ENCODE measurements at regions not wholly inside any gene's neighbourhood (a gene's known extent, or its start where the extent isn't known, plus 50 kb on each side); places are given as distances from the start of the nearest gene placed in this dataset.

DNA sequence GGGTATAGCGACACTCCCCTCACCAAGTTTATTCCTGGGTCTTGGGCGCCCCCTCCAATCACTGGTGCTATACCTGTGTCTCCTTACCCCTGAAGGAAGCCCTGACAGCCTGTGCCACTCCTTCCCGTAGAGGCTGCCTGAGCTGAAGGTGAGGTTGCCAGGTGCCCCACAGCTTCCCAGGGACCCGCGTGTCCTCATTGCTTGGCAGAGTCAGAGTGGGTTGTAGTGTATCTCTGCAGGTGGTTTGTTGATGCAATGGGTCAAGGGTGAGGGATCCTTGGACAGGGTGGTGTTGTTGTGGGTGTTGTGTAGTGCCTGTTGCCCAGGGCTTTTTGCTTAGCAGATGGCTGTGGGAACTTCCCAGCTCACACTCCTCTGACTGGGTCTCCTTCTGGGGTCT, 438.7 kb upstream of the FSIP2 start:
- no peaks in the 10 kb centered on the region for H3K36me3 ChIP-seq (ENCODE audit: control insufficient read depth in 2 of 4, insufficient read depth in 4 of 4, low read length in 3 of 4)
- no peak overlapping the region for H2BK12ac ChIP-seq (ENCODE audit: low read depth, low read length)
- H2AK5ac ChIP-seq (ENCODE audit: low read depth, low read length) = no peak overlapping the region
- H4K91ac ChIP-seq (replicated peaks; ENCODE audit: insufficient read length, low read length) = no peak overlapping the region
- no peak overlapping the region for H3K9ac ChIP-seq (replicated peaks in 1 of 4; ENCODE audit: extremely low read depth in 1 of 4, low read depth in 3 of 4, low read length in 3 of 4)
- H3K23ac ChIP-seq (ENCODE audit: insufficient read length) = no peak overlapping the region
- H3K79me2 ChIP-seq (ENCODE audit: control insufficient read depth in 1 of 2, insufficient read depth in 2 of 2, low read length in 2 of 2) = no peaks in the 10 kb centered on the region
- H4K5ac ChIP-seq (ENCODE audit: insufficient read length, low read depth, low read length) = no peak overlapping the region
- FAIRE-seq (no peak), DNase-seq (ENCODE audit: low read depth in 1 of 2, low spot score in 2 of 2) (no peak)
- H2BK5ac ChIP-seq (ENCODE audit: low read depth, low read length) = no peak overlapping the region
- H3K4me3 ChIP-seq (ENCODE audit: extremely low read depth in 1 of 4, insufficient read depth in 2 of 4, low read depth in 3 of 4, low read length in 4 of 4) = no peak overlapping the region
- H4K8ac ChIP-seq (ENCODE audit: extremely low read depth, insufficient read depth, low read length) = no peak overlapping the region
- no peak overlapping the region for H3K56ac ChIP-seq (replicated peaks; ENCODE audit: insufficient read length, low read depth, low read length)
- no peaks in the 10 kb centered on the region for H3K27me3 ChIP-seq (replicated peaks in 1 of 4; ENCODE audit: control insufficient read depth in 3 of 4, extremely low read depth in 1 of 4, insufficient read depth in 3 of 4, low read length in 3 of 4)
- no peaks in the 10 kb centered on the region for H3K9me3 ChIP-seq (ENCODE audit: insufficient read depth in 2 of 2, low read depth in 1 of 2, low read length in 1 of 2)
- no peak overlapping the region for H3K4ac ChIP-seq (replicated peaks; ENCODE audit: insufficient read length, low read depth, low read length)
- H3K14ac ChIP-seq (ENCODE audit: insufficient read length) = no peak overlapping the region
- no peak overlapping the region for H2AFZ ChIP-seq (ENCODE audit: low read length)
- ChIA-PET POLR2A (ENCODE audit: partially characterized antibody) (no interaction called here), CTCF (ENCODE audit: partially characterized antibody) (interaction anchor here (0.6 to 4.2 kb wide), 6 partner anchors 8 to 984 kb away, joined by 3 to 18 read pairs (median 4); partner anchors contain the start of gene FSIP2)
- no peak overlapping the region for H2BK15ac ChIP-seq (ENCODE audit: low read length)
- no peaks in the 10 kb centered on the region for H4K20me1 ChIP-seq (replicated peaks in 1 of 2; ENCODE audit: control insufficient read depth in 1 of 2, insufficient read depth in 2 of 2, low read length in 2 of 2)
- H3K18ac ChIP-seq (ENCODE audit: extremely low read depth, low read length) = no peak overlapping the region
- H3K23me2 ChIP-seq (ENCODE audit: low read depth, low read length) = no peaks in the 10 kb centered on the region; the same call in 1 of the 2 replicates
- H3K4me2 ChIP-seq (ENCODE audit: insufficient read depth in 1 of 2, low read depth in 2 of 2, low read length in 2 of 2) = no peak overlapping the region
- H3K79me1 ChIP-seq (ENCODE audit: low read depth, low read length) = no peaks in the 10 kb centered on the region
- no peak for TF ChIP-seq TAF7 (optimal IDR thresholded peaks at IDR 0.05; ENCODE audit: borderline replicate concordance, low read depth, low read length)
- no peak for TF ChIP-seq GABPA (IDR thresholded peaks at IDR 0.05; ENCODE audit: borderline replicate concordance, insufficient read depth, low read length)
- TF ChIP-seq CHD1 (IDR thresholded peaks at IDR 0.05; ENCODE audit: low read depth, low read length) = no peak
- TF ChIP-seq, protein P1, sequence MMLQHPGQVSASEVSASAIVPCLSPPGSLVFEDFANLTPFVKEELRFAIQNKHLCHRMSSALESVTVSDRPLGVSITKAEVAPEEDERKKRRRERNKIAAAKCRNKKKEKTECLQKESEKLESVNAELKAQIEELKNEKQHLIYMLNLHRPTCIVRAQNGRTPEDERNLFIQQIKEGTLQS (IDR thresholded peaks at IDR 0.05; ENCODE audit: insufficient read depth, low read depth, low read length) = no peak
- TF ChIP-seq CREB1 (IDR thresholded peaks at IDR 0.05) = no peak
- no peak for TF ChIP-seq TEAD4 (IDR thresholded peaks at IDR 0.05; ENCODE audit: low read depth, low read length)
- no peak for TF ChIP-seq FOSL1 (IDR thresholded peaks at IDR 0.05; ENCODE audit: insufficient read depth, low read depth, low read length)
- no peak for TF ChIP-seq YY1 (IDR thresholded peaks at IDR 0.05; ENCODE audit: low read depth, low read length)
- no peak for TF ChIP-seq PHF8 (conservative IDR thresholded peaks at IDR 0.05; ENCODE audit: low read depth, low read length)
- TF ChIP-seq, protein P2, sequence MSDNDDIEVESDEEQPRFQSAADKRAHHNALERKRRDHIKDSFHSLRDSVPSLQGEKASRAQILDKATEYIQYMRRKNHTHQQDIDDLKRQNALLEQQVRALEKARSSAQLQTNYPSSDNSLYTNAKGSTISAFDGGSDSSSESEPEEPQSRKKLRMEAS (IDR thresholded peaks at IDR 0.05) = no peak
- no peak for TF ChIP-seq ASH2L (IDR thresholded peaks at IDR 0.05; ENCODE audit: low read length)
- no peaks in the 10 kb centered on the region for H3K4me1 ChIP-seq (replicated peaks in 1 of 4; ENCODE audit: control insufficient read depth in 3 of 4, insufficient read depth in 4 of 4, low read length in 3 of 4)
- 89% methylated on average over 5 of the region's 5 CpGs; no CpG with 5 or more reads in 1 of the 2 experiments for WGBS, 2 experiments (ENCODE audit: extremely low coverage in 1 of 2, insufficient coverage in 1 of 2, insufficient read length in 1 of 2, insufficient replicate concordance in 2 of 2, low coverage in 1 of 2, low lambda C conversion rate in 2 of 2, missing lambda C conversion rate in 1 of 2)
- no peak overlapping the region for H3K27ac ChIP-seq (ENCODE audit: low read depth, low read length)
- H2BK120ac ChIP-seq (replicated peaks; ENCODE audit: low read depth, low read length) = no peak overlapping the region
- H2BK20ac ChIP-seq (ENCODE audit: low read length) = no peak overlapping the region

Measured in H1 (cell line).